SKM-1 treated with dmso at 0.1 percent for 144 hours (cell line): ENCODE measurements at regions not wholly inside any gene's neighbourhood (a gene's known extent, or its start where the extent isn't known, plus 50 kb on each side); places are given as distances from the start of the nearest gene placed in this dataset.

Experiments
- DNase-seq: peaks from one replicate; lab custom pipeline; 2025; ENCODE audit not compliant: unreplicated experiment; lab: John Stamatoyannopoulos, UW

- peak; percentile 39 for DNase-seq
Measured at GRCh38 chr4:1512738-1513660, 106.8 kb upstream of the NKX1-1 start.

- DNase-seq = no peak
Measured at GRCh38 chr4:1512051-1512737, 106.0 kb upstream of the NKX1-1 start.

GRCh38 chr4:1511441-1512041 is 105.3 kb upstream of the NKX1-1 start:
- DNase-seq = no peak

GRCh38 chr4:1510931-1511330 is 104.7 kb upstream of the NKX1-1 start:
- DNase-seq = no peak

- no peak for DNase-seq
Measured at GRCh38 chr4:1509366-1509765, 103.1 kb upstream of the NKX1-1 start.

GRCh38 chr4:1508161-1509160 is 102.2 kb upstream of the NKX1-1 start:
- DNase-seq = no peak

- no peak for DNase-seq
Measured at GRCh38 chr4:1506956-1507721, 100.9 kb upstream of the NKX1-1 start.

GRCh38 chr4:1505511-1506460 is 99.5 kb upstream of the NKX1-1 start:
- no peak for DNase-seq

- no peak for DNase-seq
Measured at GRCh38 chr4:1504595-1505500, 98.6 kb upstream of the NKX1-1 start.

GRCh38 chr4:1503583-1504471 is 97.6 kb upstream of the NKX1-1 start:
- no peak for DNase-seq

- DNase-seq = no peak
Measured at GRCh38 chr4:1502976-1503375, 96.7 kb upstream of the NKX1-1 start.

- DNase-seq = no peak
Measured at GRCh38 chr4:1502501-1502886, 96.3 kb upstream of the NKX1-1 start.

- DNase-seq = no peak
Measured at GRCh38 chr4:1501754-1502500, 95.7 kb upstream of the NKX1-1 start.

GRCh38 chr4:1500966-1501753 is 94.9 kb upstream of the NKX1-1 start:
- DNase-seq = no peak

- DNase-seq = no peak
Measured at GRCh38 chr4:1500231-1500965, 94.2 kb upstream of the NKX1-1 start.
